Right atrium auricular region (tissue), 2 donors: ENCODE measurements at regions not wholly inside any gene's neighbourhood (a gene's known extent, or its start where the extent isn't known, plus 50 kb on each side); places are given as distances from the start of the nearest gene placed in this dataset.

Source experiments
- DNase-seq: peaks from one replicate; pipeline ENCODE4 v3.0.0-alpha.2; 2019; ENCODE audit warnings: low spot score
- H3K27ac ChIP-seq, 2 donors: fragments of 200-600 bp; sonication (generic); 1 replicate in 1 of 2; 2 replicates in 1 of 2; pipeline ENCODE4 v1.5.1; 2016 to 2019
- H3K27me3 ChIP-seq, 2 donors: fragments of 200-600 bp; sonication (generic); one replicate each; pipeline versions ENCODE4 v1.5.1 to v1.6.0; 2017 to 2019
- H3K36me3 ChIP-seq: fragments of 200-600 bp; sonication (generic); one replicate; pipeline ENCODE4 v1.5.1; 2016
- H3K4me1 ChIP-seq, 2 donors: fragments of 200-600 bp; sonication (generic); one replicate each; pipeline versions ENCODE4 v1.5.1 to v1.6.0; 2017 to 2019
- H3K4me3 ChIP-seq, 2 donors: fragments of 200-600 bp; sonication (generic); 1 replicate in 1 of 2; 2 replicates in 1 of 2; pipeline ENCODE4 v1.5.1; 2017 to 2019; ENCODE audit warnings: mild to moderate bottlenecking in 1 of 2, moderate library complexity in 1 of 2
- H3K9me3 ChIP-seq, 2 donors: fragments of 200-600 bp; sonication (generic); one replicate each; pipeline ENCODE4 v1.5.1; 2019
- CTCF ChIP-seq, 2 donors: fragments of 200-600 bp; sonication (generic); IDR thresholded peaks; one replicate each; pipeline ENCODE4 v1.5.1; 2019; ENCODE audit warnings: antibody characterized with exemption in 2 of 2

GRCh38 chr3:18645619-18646018, 220.5 kb upstream of the SATB1 start:
- H3K4me3 ChIP-seq: no peak overlapping the region
- H3K27ac ChIP-seq: no peak overlapping the region
- H3K4me1 ChIP-seq: no peaks in the 10 kb centered on the region
- H3K9me3 ChIP-seq: no peaks in the 10 kb centered on the region
- TF ChIP-seq CTCF (IDR thresholded peaks at IDR 0.05): no peak
- H3K36me3 ChIP-seq: no peaks in the 10 kb centered on the region
- no peaks in the 10 kb centered on the region for H3K27me3 ChIP-seq
- DNase-seq: no peak

GRCh38 chr3:18643281-18643680, 218.1 kb upstream of the SATB1 start:
- no peaks in the 10 kb centered on the region for H3K4me1 ChIP-seq
- DNase-seq: no peak
- H3K4me3 ChIP-seq: no peak overlapping the region
- no peak overlapping the region for H3K27ac ChIP-seq
- no peaks in the 10 kb centered on the region for H3K27me3 ChIP-seq
- no peaks in the 10 kb centered on the region for H3K36me3 ChIP-seq
- TF ChIP-seq CTCF (IDR thresholded peaks at IDR 0.05): no peak
- H3K9me3 ChIP-seq: no peaks in the 10 kb centered on the region

DNA sequence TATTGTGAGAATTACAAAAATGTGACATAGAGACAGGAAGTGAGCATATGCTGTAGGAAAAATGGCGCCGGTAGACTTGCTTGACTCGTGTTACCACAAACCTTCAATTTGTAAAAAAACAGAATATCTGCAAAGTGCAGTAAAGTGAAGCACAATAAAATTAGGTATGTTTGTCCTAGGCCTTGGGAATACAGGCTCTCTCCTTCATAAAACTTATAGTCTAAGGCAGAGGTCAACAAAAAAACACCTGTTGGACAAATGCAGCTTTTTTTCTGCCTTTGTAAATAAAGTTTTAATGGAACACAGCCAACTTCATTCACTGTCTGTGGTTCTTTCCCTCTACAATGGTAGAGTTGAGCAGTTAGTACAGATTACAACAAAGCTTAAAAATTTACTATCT, 216.8 kb upstream of the SATB1 start:
- no peaks in the 10 kb centered on the region for H3K9me3 ChIP-seq
- no peaks in the 10 kb centered on the region for H3K27me3 ChIP-seq
- H3K4me1 ChIP-seq: no peaks in the 10 kb centered on the region
- no peak overlapping the region for H3K27ac ChIP-seq
- H3K36me3 ChIP-seq: no peaks in the 10 kb centered on the region
- no peak for DNase-seq
- TF ChIP-seq CTCF (IDR thresholded peaks at IDR 0.05): no peak
- H3K4me3 ChIP-seq: no peak overlapping the region

- no peaks in the 10 kb centered on the region for H3K27me3 ChIP-seq
- H3K27ac ChIP-seq: no peak overlapping the region
- H3K9me3 ChIP-seq: no peaks in the 10 kb centered on the region
- no peaks in the 10 kb centered on the region for H3K4me1 ChIP-seq
- H3K36me3 ChIP-seq: no peaks in the 10 kb centered on the region
- no peak for DNase-seq
- no peak overlapping the region for H3K4me3 ChIP-seq
- no peak for TF ChIP-seq CTCF (IDR thresholded peaks at IDR 0.05)
Measured at GRCh38 chr3:18635215-18635614, 210.1 kb upstream of the SATB1 start.

GRCh38 chr3:18634461-18634860, 209.3 kb upstream of the SATB1 start:
- Histone ChIP-seq H3K9me3 (no peaks in the 10 kb centered on the region), H3K27ac (no peak overlapping the region), H3K4me3 (no peak overlapping the region), H3K27me3 (no peaks in the 10 kb centered on the region), H3K4me1 (no peaks in the 10 kb centered on the region), H3K36me3 (no peaks in the 10 kb centered on the region)
- TF ChIP-seq CTCF (IDR thresholded peaks at IDR 0.05): no peak
- DNase-seq: no peak

GRCh38 chr3:18633002-18633401, 207.9 kb upstream of the SATB1 start:
- no peak for DNase-seq
- H3K36me3 ChIP-seq: no peaks in the 10 kb centered on the region
- H3K27me3 ChIP-seq: no peaks in the 10 kb centered on the region
- TF ChIP-seq CTCF (IDR thresholded peaks at IDR 0.05): no peak
- no peaks in the 10 kb centered on the region for H3K9me3 ChIP-seq
- no peak overlapping the region for H3K27ac ChIP-seq
- no peak overlapping the region for H3K4me3 ChIP-seq
- H3K4me1 ChIP-seq: no peaks in the 10 kb centered on the region
